ENCODE measurements at regions not wholly inside any gene's neighbourhood (a gene's known extent, or its start where the extent isn't known, plus 50 kb on each side); places are given as distances from the start of the nearest gene placed in this dataset.

GRCh38 chr11:127362754-127363308 lies 362.3 kb upstream of the KIRREL3 start:
- Histone ChIP-seq H3K79me2 (ENCODE audit: control insufficient read depth, insufficient read depth, low read length) (no peaks in the 10 kb centered on the region), H3K27me3 (ENCODE audit: control insufficient read depth in 2 of 2, insufficient read depth in 2 of 2, low read length in 2 of 2) (no peaks in the 10 kb centered on the region), H3K9me1 (replicated peaks; ENCODE audit: control insufficient read depth, extremely low read depth, insufficient read depth, low read length) (no peaks in the 10 kb centered on the region), H3K27ac (ENCODE audit: insufficient read depth, low read depth, low read length) (no peak overlapping the region), H3K4me2 (ENCODE audit: insufficient read depth, low read length) (no peak overlapping the region), H4K20me1 (replicated peaks; ENCODE audit: control insufficient read depth, extremely low read depth, insufficient read depth, low read length) (no peaks in the 10 kb centered on the region), H3K4me3 (replicated peaks in 1 of 3; ENCODE audit: insufficient read depth in 1 of 3, low read depth in 1 of 3, low read length in 3 of 3) (no peak overlapping the region), H2AFZ (ENCODE audit: low read depth, low read length) (no peak overlapping the region), H3K36me3 (ENCODE audit: control insufficient read depth in 2 of 2, extremely low read depth in 1 of 2, insufficient read depth in 2 of 2, low read length in 2 of 2) (no peaks in the 10 kb centered on the region), H3K9ac (replicated peaks; ENCODE audit: extremely low read depth, insufficient read depth, low read length) (no peak overlapping the region), H3K4me1 (ENCODE audit: control insufficient read depth, extremely low read depth, insufficient read depth, low read length) (no peaks in the 10 kb centered on the region), H3K9me3 (replicated peaks; ENCODE audit: control insufficient read depth, insufficient read depth, low read length) (no peaks in the 10 kb centered on the region)
- intact Hi-C loops (cut with micrococcal nuclease) (no loop called here), dilution Hi-C loops (cut with MboI; ENCODE audit: extremely low pct_ligation_motif_present, low sequenced_read_pairs) (no loop called here)
- DNase-seq (ENCODE audit: low read depth, low spot score) (no peak), FAIRE-seq (no peak)
- CTCF ChIA-PET: no interaction called here
- BruUV-seq (replicated peaks): no TSS peak
- no peak for TF ChIP-seq FOS (IDR thresholded peaks at IDR 0.05; ENCODE audit: borderline replicate concordance, insufficient read depth, low read length)
- TF ChIP-seq JUN (IDR thresholded peaks at IDR 0.05; ENCODE audit: borderline replicate concordance, insufficient read depth, insufficient read length, low read depth): no peak
- no peak for TF ChIP-seq CTCF (IDR thresholded peaks at IDR 0.05; ENCODE audit: extremely low read depth in 1 of 2, insufficient read depth in 1 of 2, low read depth in 1 of 2, low read length in 2 of 2)
- TF ChIP-seq EZH2 (IDR thresholded peaks at IDR 0.05; ENCODE audit: borderline replicate concordance, low read depth, low read length, severe bottlenecking): no peak
- POLR2A ChIA-PET: no interaction called here

- Histone ChIP-seq H3K36me3 (ENCODE audit: control insufficient read depth in 2 of 2, extremely low read depth in 1 of 2, insufficient read depth in 2 of 2, low read length in 2 of 2) (no peaks in the 10 kb centered on the region), H3K27ac (ENCODE audit: insufficient read depth, low read depth, low read length) (no peak overlapping the region), H3K79me2 (ENCODE audit: control insufficient read depth, insufficient read depth, low read length) (no peaks in the 10 kb centered on the region), H3K4me2 (ENCODE audit: insufficient read depth, low read length) (no peak overlapping the region), H3K9me1 (replicated peaks; ENCODE audit: control insufficient read depth, extremely low read depth, insufficient read depth, low read length) (no peaks in the 10 kb centered on the region), H2AFZ (ENCODE audit: low read depth, low read length) (no peak overlapping the region), H3K4me1 (ENCODE audit: control insufficient read depth, extremely low read depth, insufficient read depth, low read length) (no peaks in the 10 kb centered on the region), H4K20me1 (replicated peaks; ENCODE audit: control insufficient read depth, extremely low read depth, insufficient read depth, low read length) (no peaks in the 10 kb centered on the region), H3K4me3 (replicated peaks in 1 of 3; ENCODE audit: insufficient read depth in 1 of 3, low read depth in 1 of 3, low read length in 3 of 3) (no peak overlapping the region), H3K9ac (replicated peaks; ENCODE audit: extremely low read depth, insufficient read depth, low read length) (no peak overlapping the region), H3K27me3 (ENCODE audit: control insufficient read depth in 2 of 2, insufficient read depth in 2 of 2, low read length in 2 of 2) (no peaks in the 10 kb centered on the region), H3K9me3 (replicated peaks; ENCODE audit: control insufficient read depth, insufficient read depth, low read length) (no peaks in the 10 kb centered on the region)
- ChIA-PET CTCF (no interaction called here), POLR2A (no interaction called here)
- dilution Hi-C loops (cut with MboI; ENCODE audit: extremely low pct_ligation_motif_present, low sequenced_read_pairs): no loop called here
- FAIRE-seq (no peak), DNase-seq (ENCODE audit: low read depth, low spot score) (no peak)
- intact Hi-C loops (cut with micrococcal nuclease): no loop called here
- TF ChIP-seq POLR2A (IDR thresholded peaks at IDR 0.05; ENCODE audit: low read depth, low read length): no peak
- no peak for TF ChIP-seq EZH2 (IDR thresholded peaks at IDR 0.05; ENCODE audit: borderline replicate concordance, low read depth, low read length, severe bottlenecking)
- TF ChIP-seq GATA2 (IDR thresholded peaks at IDR 0.05; ENCODE audit: insufficient read depth, insufficient read length, low read depth, low read length): no peak
- no peak for TF ChIP-seq POLR2AphosphoS5 (IDR thresholded peaks at IDR 0.05; ENCODE audit: insufficient read depth, low read depth, low read length)
- no peak for TF ChIP-seq MAX (IDR thresholded peaks at IDR 0.05; ENCODE audit: insufficient read depth, insufficient read length)
- BruUV-seq (replicated peaks): no TSS peak
Measured at GRCh38 chr11:127358160-127358559, 357.6 kb upstream of the KIRREL3 start.

Measured in endothelial cell of umbilical vein (primary cell).